Tibial nerve (tissue), 4 donors: ENCODE measurements at regions not wholly inside any gene's neighbourhood (a gene's known extent, or its start where the extent isn't known, plus 50 kb on each side); places are given as distances from the start of the nearest gene placed in this dataset. TPM values are rescaled to one million over a fixed set of nuclear protein-coding genes. Genes with fewer than 3 reads are reported as not detected.

Source experiments
- DNase-seq, 2 donors: peaks; one replicate each; pipeline ENCODE4 v3.0.0-alpha.2; 2019; ENCODE audit warnings: low spot score in 2 of 2
- H3K27ac ChIP-seq, 4 donors: fragments of 200-600 bp; sonication (generic) in 3 of 4; one replicate each; pipeline ENCODE4 v1.5.1; 2017 to 2019; ENCODE audit warnings: mild to moderate bottlenecking in 1 of 4
- H3K27me3 ChIP-seq, 2 donors: fragments of 200-600 bp; sonication (generic) in 1 of 2; one replicate each; pipeline versions ENCODE4 v1.5.1 to v1.6.0; 2017 to 2019
- H3K36me3 ChIP-seq, 3 donors: fragments of 200-600 bp; sonication (generic); one replicate each; pipeline ENCODE4 v1.5.1; 2018 to 2019
- H3K4me1 ChIP-seq, 4 donors: fragments of 200-600 bp; sonication (generic) in 3 of 4; one replicate each; pipeline ENCODE4 v1.5.1; 2017 to 2019
- H3K4me3 ChIP-seq, 4 donors: fragments of 200-600 bp; sonication (generic) in 3 of 4; one replicate each; pipeline ENCODE4 v1.5.1; 2017 to 2019; ENCODE audit warnings: mild to moderate bottlenecking in 1 of 4, moderate library complexity in 1 of 4
- H3K9me3 ChIP-seq, 4 donors: fragments of 200-600 bp; sonication (generic) in 3 of 4; one replicate each; pipeline ENCODE4 v1.5.1; 2017 to 2019
- CTCF ChIP-seq, 5 experiments: fragments of 200-600 bp in 3 of 5; fragments of 450-650 bp in 2 of 5; sonication (generic) in 3 of 5; IDR thresholded peaks; one replicate each; pipeline ENCODE4 v1.5.1; 2016 to 2019; ENCODE audit warnings: antibody characterized with exemption in 5 of 5, mild to moderate bottlenecking in 3 of 5, moderate library complexity in 2 of 5
- EP300 ChIP-seq, 2 donors: sonication (generic); formaldehyde crosslinking; IDR thresholded peaks; one replicate each; pipeline ENCODE4 v1.6.1; 2017; ENCODE audit warnings: antibody characterized with exemption in 2 of 2, mild to moderate bottlenecking in 1 of 2
- POLR2A ChIP-seq, 2 donors: fragments of 450-650 bp; IDR thresholded peaks; one replicate each; pipeline ENCODE4 v1.6.1; 2017; ENCODE audit warnings: antibody characterized with exemption in 2 of 2, mild to moderate bottlenecking in 2 of 2, moderate library complexity in 2 of 2
- WGBS, 2 donors: methylation state at CpG; one replicate each; pipeline ENCODE4 v1.1.5; 2018; 5-methylcytosine and 5-hydroxymethylcytosine counted together
- small RNA-seq: library from RNA; depleted of rRNA; stranded (forward); fragments of <200 nt; gene quantifications from one replicate; pipeline ENCODE3, GENCODE V24; 2016

- H3K9me3 ChIP-seq: peaks cover 0 to 16% (median 5%) of the 10 kb centered on the region in 4 donors
- TF ChIP-seq EP300 (IDR thresholded peaks at IDR 0.05): no peak
- TF ChIP-seq POLR2A (IDR thresholded peaks at IDR 0.05): no peak
- TF ChIP-seq CTCF (IDR thresholded peaks at IDR 0.05): no peak
- no peak for DNase-seq
- no peaks in the 10 kb centered on the region for H3K36me3 ChIP-seq
- H3K27ac ChIP-seq: no peak overlapping the region
- H3K27me3 ChIP-seq: no peaks in the 10 kb centered on the region
- H3K4me3 ChIP-seq: no peak overlapping the region
- WGBS, 2 donors: 92 to 94% methylated on average over 5 of the region's 5 CpGs
- peaks cover 0 to 4% (median 0%) of the 10 kb centered on the region in 4 donors for H3K4me1 ChIP-seq
Observed at GRCh38 chr6:8494730-8495129, 59.4 kb upstream of the SLC35B3 start.

GRCh38 chr6:8492536-8493133 lies 57.3 kb upstream of the SLC35B3 start:
- no peak for DNase-seq
- Histone ChIP-seq H3K27ac (no peak overlapping the region), H3K9me3 (peaks cover 0 to 13% (median 5%) of the 10 kb centered on the region in 4 donors), H3K36me3 (no peaks in the 10 kb centered on the region), H3K27me3 (no peaks in the 10 kb centered on the region), H3K4me1 (peaks cover 0 to 4% (median 0%) of the 10 kb centered on the region in 4 donors), H3K4me3 (no peak overlapping the region)
- WGBS, 2 donors: 32 to 38% methylated on average over 2 of the region's 2 CpGs
- no peak for TF ChIP-seq POLR2A (IDR thresholded peaks at IDR 0.05)
- no peak for TF ChIP-seq EP300 (IDR thresholded peaks at IDR 0.05)
- TF ChIP-seq CTCF (IDR thresholded peaks at IDR 0.05): no peak

Small RNA genes lying in the stretch of these regions (small RNA-seq; reads per million reads assigned to genes)
- gene RF02101 (not detected), gene RNU6ATAC21P (not detected)
